ENCODE measurements at regions not wholly inside any gene's neighbourhood (a gene's known extent, or its start where the extent isn't known, plus 50 kb on each side); places are given as distances from the start of the nearest gene placed in this dataset.

- DNase-seq (ENCODE audit: low spot score): no peak
Measured at GRCh38 chr6:163836876-163837690, 422.6 kb downstream of the QKI start.

GRCh38 chr6:163835439-163836171, 421.1 kb downstream of the QKI start:
- DNase-seq (ENCODE audit: low spot score): no peak

- DNase-seq (ENCODE audit: low spot score): no peak
Measured at GRCh38 chr6:163834226-163834970, 419.9 kb downstream of the QKI start.

- DNase-seq (ENCODE audit: low spot score): no peak
Measured at GRCh38 chr6:163831736-163832135, 417.2 kb downstream of the QKI start.

- DNase-seq (ENCODE audit: low spot score): no peak
Measured at GRCh38 chr6:163830641-163831040, 416.1 kb downstream of the QKI start.

- no peak for DNase-seq (ENCODE audit: low spot score)
Measured at GRCh38 chr6:163828038-163828795, 413.7 kb downstream of the QKI start.

GRCh38 chr6:163827143-163827542, 412.6 kb downstream of the QKI start:
- DNase-seq (ENCODE audit: low spot score): no peak

- DNase-seq (ENCODE audit: low spot score): no peak
Measured at GRCh38 chr6:163826629-163827028, 412.1 kb downstream of the QKI start.

- no peak for DNase-seq (ENCODE audit: low spot score)
Measured at GRCh38 chr6:163825033-163825432, 410.5 kb downstream of the QKI start.

GRCh38 chr6:163823577-163823976, 409.1 kb downstream of the QKI start:
- DNase-seq (ENCODE audit: low spot score): no peak

- DNase-seq (ENCODE audit: low spot score): no peak
Measured at GRCh38 chr6:163820745-163821458, 406.4 kb downstream of the QKI start.

GRCh38 chr6:163820171-163820570, 405.7 kb downstream of the QKI start:
- no peak for DNase-seq (ENCODE audit: low spot score)

- no peak for DNase-seq (ENCODE audit: low spot score)
Measured at GRCh38 chr6:163818719-163819118, 404.2 kb downstream of the QKI start.

GRCh38 chr6:163816441-163816840, 401.9 kb downstream of the QKI start:
- no peak for DNase-seq (ENCODE audit: low spot score)

GRCh38 chr6:163815796-163816195, 401.3 kb downstream of the QKI start:
- no peak for DNase-seq (ENCODE audit: low spot score)

GRCh38 chr6:163814494-163815364, 400.2 kb downstream of the QKI start:
- no peak for DNase-seq (ENCODE audit: low spot score)

GRCh38 chr6:163813979-163814493, 399.5 kb downstream of the QKI start:
- DNase-seq (ENCODE audit: low spot score): no peak

- DNase-seq (ENCODE audit: low spot score): no peak
Measured at GRCh38 chr6:163811317-163811716, 396.8 kb downstream of the QKI start.

GRCh38 chr6:163809364-163809763, 394.8 kb downstream of the QKI start:
- DNase-seq (ENCODE audit: low spot score): no peak

GRCh38 chr6:163808871-163809270, 394.4 kb downstream of the QKI start:
- no peak for DNase-seq (ENCODE audit: low spot score)

Measured in ureter (tissue), 1 donor.